ENCODE measurements at regions not wholly inside any gene's neighbourhood (a gene's known extent, or its start where the extent isn't known, plus 50 kb on each side); places are given as distances from the start of the nearest gene placed in this dataset.
"Not testable (repeated sequence)": the region's sequence is repeated elsewhere in the genome, so short reads cannot be mapped to it uniquely, and the experiment has no call there.

- DNase-seq, result no peak
Measured at GRCh38 chr21:33972539-33972938, 56.9 kb upstream of the ATP5PO start.

GRCh38 chr21:33971492-33972013 is 55.9 kb upstream of the ATP5PO start:
- DNase-seq, result no peak

GRCh38 chr21:33969581-33969980 is 54.0 kb upstream of the ATP5PO start:
- DNase-seq, result no peak

- no peak for DNase-seq
Measured at GRCh38 chr21:33968995-33969348, 53.4 kb upstream of the ATP5PO start.

- DNase-seq, result no peak
Measured at GRCh38 chr21:33968080-33968994, 52.7 kb upstream of the ATP5PO start.

- no peak for DNase-seq
Measured at GRCh38 chr21:33967086-33967571, 51.5 kb upstream of the ATP5PO start.

- no peak for DNase-seq
Measured at GRCh38 chr21:33966324-33966949, 50.8 kb upstream of the ATP5PO start.

GRCh38 chr21:33965662-33966061 is 50.1 kb upstream of the ATP5PO start:
- not testable (repeated sequence) for DNase-seq
